HG03469 (cell line): ENCODE measurements at regions not wholly inside any gene's neighbourhood (a gene's known extent, or its start where the extent isn't known, plus 50 kb on each side); places are given as distances from the start of the nearest gene placed in this dataset.
"Not testable (repeated sequence)": the region's sequence is repeated elsewhere in the genome, so short reads cannot be mapped to it uniquely, and the experiment has no call there.

Experiments used
- ATAC-seq: cut with Tn5 transposase; IDR thresholded peaks from one replicate; pipeline ENCODE4 v1.9.1; 2021; ENCODE audit warnings: mild to moderate bottlenecking, moderate library complexity, moderate number of reproducible peaks; ENCODE audit not compliant: unreplicated experiment

DNA sequence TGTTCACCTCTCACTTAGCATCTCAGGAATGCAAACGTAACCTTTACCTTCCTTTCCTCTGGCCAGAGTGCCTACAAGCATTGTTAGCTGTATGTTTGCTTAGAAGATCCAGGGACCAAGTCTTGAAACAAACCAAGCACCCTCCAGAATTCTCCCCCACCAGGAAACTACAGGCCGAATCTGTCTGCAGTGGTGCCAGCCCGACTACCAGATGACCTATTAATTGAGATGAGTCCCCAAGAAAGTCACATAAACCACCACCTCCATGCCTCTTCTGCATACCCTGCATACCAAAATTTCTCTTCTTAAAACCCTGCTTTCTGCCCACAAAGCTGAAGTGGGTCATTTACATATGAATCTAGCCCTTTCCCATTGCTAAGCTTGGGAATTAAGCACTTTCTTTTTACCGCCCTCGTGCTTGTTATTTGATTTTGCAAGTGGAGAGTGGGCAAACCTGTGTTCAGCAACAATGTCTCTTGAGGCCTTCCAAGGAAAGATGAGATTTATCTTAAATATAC lies 1239.1 kb downstream of the CDH12 start:
- ATAC-seq = no peak

DNA sequence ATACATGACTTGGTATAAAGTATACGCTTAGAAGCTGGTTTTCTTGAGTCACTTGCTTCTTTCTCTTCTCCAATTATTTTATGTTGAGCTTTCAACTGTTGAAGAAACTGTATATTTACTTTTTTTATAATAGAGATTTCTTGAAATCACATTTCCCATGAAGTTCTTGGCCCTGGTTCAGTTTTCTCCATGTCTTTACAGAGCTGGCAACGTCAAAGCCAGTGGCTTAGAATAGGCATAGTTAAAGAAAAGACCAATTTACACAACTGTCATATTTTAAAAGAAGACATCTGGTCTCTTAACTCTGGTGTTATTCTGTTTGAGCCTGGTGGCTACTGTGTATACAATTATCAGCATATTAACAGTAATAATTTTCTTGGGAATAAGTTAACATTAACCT lies 1249.3 kb downstream of the CDH12 start:
- no peak for ATAC-seq

DNA sequence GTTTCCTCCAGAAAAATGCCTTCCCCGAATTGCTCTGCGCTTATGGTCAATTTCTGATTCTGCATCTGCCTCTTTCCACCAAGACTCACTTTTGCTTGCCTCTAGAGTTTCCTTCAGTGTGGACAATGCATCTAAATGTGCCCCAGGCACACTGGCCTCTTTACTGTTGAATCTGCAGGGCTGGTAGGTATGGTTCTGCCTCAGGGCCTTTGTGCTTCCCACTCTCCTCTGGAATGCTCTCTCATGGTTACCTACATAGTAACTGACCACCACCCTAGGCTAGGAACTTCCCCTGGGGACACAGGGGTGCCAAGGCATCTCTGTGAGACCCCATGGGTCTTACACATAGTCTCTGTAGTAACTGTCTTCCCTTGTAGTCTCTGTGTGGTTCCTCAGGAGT lies 1258.6 kb downstream of the CDH12 start:
- ATAC-seq = no peak

DNA sequence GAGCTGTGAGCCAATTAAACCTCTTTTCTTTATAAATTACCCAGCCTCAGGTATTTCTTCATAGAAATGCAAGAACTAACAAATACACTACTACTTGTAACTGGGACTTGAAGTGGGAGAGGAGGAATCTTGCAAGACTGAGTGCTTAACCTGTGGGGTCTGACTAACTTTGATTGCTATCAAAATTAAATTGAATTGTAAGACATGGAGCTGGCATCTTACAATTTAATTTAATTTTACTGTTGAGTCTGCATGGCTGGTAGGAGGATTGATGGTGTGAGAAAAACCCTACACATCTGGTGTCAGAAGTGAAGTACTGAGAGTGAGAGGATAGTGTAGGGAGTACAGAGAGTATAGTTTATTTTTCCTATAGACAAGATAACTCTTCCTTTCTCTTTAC lies 1259.9 kb downstream of the CDH12 start:
- ATAC-seq = no peak

DNA sequence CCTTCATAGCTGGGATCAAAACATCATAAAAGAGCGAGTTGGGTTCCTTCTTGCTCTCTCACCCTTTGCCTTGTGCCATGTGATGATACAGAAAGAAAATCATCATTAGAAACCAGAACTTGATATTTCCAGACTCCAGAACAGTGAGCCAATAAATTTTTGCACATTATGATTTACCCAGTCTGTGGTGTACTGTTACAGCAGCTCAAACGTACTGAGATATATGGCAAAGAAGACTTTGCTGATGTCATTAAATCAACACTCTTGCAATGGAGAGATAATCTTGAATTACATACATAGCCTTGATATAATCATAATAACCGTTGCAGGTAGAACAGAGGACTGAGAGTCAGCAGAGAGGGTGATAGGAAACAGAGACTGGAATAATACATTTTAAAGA lies 1271.6 kb downstream of the CDH12 start:
- no peak for ATAC-seq

DNA sequence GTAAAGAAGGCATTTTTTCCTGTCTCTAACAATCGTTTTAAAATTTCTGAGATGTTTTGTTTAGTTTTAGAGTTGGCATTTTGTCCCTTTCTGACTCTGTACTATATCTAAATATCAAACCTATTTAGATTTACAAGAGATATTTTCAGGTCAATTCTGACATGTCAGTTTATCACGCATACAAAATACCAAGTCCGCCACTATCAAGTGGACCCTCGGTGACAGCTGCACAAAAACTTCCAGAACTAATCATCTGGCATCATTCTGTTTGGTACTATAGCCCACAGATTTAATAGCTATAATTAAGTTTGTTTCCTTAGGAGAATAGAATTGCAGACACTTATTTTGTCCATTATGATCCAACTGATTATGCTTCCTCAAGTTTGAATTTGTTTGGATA lies 1278.2 kb downstream of the CDH12 start:
- ATAC-seq = no peak

DNA sequence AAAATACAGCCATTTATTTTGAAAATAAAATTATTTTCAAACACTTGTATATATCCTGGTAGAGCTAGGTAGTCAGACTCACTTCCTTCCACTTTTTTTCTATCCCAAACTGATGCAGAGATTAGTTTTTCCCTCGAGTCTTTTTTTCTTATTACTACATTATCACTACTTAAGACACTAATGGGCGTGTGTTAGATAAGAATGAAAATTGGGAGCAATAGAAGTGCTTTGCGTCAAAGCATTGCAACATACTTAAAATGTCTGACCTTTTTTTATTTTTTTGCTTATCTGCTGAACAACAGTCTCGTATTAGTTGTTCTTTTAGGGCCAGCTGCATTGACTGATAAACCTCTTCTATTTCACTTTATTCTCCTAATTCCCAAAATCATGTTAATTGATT lies 1278.7 kb downstream of the CDH12 start:
- ATAC-seq = no peak

DNA sequence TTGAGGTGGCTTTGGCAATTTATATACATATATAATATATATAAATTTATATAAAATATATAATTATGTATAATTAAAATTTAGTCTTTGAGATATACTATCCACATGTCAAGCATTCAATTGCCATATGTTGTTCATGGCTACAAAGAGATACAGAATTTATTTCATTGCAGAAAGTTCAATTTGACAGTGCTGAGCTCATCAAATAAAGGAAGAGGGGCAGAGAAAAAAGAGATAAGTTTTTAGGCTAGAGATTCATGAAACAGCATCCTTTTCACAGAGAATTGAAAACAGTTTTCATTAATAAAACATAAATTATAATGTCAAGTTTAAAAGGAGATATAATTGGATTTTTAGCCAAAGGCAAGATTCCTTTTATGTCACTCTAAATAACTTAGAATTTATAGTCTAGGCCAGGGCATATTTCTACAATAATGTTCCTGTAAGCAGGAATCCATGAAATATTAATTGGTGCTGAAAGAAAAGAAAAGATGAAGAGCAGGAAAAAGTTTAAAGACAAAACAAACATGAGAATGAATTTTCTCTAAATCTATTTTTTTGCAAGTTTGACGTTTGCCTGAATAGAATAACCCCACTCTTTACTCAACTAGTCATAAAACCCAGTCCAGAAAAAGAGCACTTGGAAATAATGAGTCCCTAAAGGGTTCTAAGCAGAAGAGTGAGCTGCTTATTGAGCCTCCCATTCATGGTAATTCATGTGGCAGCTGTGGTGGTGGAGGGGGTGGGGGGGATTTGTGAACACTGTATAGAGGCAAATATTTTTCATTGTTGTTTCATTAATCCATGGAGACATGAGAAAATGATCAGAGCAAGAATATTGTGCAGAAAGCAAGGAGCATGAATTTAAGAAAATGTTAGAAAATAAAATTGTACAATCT lies 1279.5 kb downstream of the CDH12 start:
- no peak for ATAC-seq

DNA sequence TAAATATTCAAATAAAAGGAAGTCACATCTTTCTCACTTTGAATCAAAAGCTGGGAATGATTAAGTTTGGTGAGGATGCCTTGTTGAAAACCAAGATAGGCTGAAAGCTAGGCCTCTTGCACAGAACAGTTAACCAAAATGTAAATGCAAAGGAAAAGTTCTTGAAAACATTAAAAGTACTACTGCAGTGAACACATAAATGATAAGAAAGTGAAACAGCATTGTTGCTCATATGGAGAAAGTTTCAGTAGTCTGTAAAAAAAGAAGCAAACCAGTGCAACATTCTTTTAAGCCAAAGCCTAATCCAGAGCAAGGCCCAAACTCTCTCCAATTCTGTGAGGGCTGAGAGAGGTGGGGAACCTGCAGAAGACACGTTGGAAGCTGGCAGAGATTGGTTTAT lies 1281.9 kb downstream of the CDH12 start:
- ATAC-seq = not testable (repeated sequence)

DNA sequence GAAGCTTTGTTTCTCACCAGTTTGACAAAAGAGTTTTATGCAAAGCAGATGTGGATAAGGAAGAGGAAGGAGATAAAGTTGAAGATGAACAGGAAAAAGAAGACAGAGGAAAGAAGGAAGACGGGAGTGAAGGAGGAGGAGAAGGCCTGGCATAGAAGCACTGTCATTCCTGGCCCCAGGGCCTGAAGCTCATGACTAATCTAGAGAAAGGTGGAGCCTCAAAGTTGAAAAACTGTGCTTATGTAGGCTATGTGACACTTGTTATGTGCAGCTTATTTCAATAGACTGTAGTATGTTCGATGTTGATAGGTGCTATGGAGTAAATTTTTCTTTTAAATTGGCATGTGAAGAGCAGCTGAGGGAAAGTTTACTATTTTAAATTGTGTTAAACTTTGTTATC lies 1294.0 kb downstream of the CDH12 start:
- ATAC-seq = not testable (repeated sequence)

DNA sequence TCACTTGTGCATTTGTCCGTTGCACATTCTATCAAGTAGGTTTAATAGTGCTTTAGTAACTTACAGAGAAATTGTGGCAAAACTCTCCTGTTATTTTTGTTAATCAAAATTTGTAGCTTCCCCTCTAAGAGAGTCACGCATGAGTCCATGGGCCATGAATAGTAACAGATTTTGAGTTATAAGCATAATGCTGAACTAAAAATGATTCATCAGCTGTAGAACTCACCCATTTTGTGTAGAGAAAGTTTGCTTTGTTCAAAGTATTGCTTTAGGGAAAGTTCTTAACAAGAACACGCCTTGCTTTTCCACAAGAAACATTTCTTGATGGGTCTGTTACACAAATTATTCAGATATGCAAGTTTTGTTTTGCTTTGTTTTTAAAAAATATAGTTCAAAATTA lies 1300.9 kb downstream of the CDH12 start:
- ATAC-seq = not testable (repeated sequence)

DNA sequence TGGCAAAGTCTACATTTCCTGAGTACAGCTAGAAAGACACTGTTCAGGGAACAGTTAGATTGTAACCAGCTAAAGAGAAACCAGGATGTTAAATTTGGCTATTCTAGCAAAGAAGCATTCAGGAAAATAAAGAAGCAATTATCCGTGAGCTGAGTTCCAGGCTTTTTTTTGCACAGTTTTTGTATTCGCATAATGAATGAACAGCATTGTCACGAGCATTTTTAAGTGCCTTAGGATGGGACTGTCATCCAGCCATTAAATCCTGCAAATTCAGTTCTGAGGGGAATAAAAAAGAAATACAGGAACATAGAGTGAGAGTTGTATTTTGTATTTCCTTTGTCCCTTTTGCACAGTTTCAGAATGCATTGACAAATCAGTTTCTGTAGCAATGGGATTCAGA lies 1302.2 kb downstream of the CDH12 start:
- not testable (repeated sequence) for ATAC-seq

DNA sequence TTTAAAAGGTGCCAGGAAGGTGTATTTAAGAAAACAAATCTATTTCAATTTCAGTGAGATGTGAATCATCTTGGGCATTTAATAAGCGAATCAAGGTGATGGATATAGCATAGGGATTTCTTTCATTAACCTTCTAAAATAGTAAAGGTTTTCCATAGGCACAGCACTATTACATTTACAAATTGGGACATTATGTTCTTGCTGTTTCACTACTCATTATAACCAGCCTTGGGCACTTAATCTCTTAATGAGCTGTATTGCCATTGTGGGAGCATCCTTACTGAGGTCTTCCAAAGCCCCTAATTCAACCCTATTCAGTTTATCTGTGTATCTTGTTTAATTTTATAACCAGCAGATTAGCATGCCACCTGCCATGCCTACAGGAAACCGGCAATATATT lies 1305.5 kb downstream of the CDH12 start:
- not testable (repeated sequence) for ATAC-seq

DNA sequence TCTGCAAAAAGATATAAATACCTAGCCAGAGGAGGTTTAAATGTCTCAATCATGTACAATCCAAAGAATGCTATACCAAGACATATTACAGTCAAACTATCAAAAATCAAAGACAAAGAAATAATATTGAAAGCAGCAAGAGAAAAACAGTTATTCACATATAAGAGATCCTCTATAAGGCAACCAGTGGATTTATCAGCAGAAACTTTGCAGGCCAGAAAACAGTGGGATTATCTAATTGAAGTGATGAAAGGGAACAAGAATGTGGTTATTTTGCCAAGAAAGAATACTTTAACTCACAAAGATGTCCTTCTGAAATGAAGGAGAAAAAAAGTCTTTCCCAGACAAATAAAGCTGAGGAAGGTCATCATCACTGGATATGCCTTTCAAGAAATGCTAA lies 1318.0 kb downstream of the CDH12 start:
- ATAC-seq = not testable (repeated sequence)

DNA sequence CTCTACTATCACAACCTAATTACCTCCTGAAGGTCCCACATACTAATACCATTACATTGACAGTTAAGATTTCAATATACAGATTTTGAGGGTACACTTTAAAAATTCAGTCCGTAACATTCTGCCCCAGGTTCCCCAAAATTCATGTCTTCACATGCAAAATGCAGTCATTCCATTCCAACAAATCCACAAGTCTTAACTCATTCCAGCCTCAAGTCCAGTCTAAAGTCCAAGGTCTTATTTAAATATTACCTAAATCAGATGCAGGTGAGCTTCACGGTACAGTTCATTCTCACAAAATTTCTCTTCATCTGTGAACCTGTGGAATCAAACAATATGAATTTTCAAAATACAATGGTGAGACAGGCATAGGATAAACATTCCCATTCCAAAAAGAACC lies 1332.0 kb downstream of the CDH12 start:
- ATAC-seq = not testable (repeated sequence)

DNA sequence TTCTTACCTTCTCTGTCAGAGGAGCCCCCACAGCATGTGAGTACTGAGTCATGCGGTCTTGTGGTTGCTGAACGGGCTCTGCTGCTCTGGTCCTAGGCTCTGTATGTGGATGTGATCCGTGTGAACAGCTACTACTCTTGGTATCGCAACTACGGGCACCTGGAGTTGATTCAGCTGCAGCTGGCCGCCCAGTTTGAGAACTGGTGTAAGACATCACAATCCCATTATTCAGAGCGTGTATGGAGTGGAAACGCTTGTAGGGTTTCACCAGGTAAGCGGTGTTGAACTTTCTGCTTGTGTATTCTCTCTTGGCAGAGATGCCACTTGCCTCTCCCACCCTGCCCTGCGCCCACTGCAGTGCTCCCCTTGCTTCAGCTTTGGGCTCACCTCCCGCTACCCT lies 1356.2 kb downstream of the CDH12 start:
- ATAC-seq = not testable (repeated sequence)

DNA sequence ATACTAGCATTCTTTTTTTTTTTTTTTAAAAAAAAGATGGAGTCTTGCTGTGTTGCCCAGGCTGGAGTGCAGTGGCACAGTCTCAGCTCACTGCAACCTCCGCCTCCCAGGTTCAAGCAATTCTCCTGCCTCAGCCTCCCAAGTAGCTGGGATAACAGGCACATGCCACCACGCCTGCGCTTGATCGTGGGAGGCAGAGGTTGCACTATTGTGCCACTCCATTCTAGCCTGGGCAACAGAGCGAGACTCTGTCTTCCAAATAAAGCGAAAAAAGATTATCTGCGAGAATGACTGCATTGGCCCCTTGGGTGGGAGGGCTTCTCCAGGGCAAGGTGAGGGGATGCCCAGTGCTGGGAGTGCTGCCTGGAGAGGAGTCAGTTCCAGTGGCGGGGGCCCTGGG lies 1357.1 kb downstream of the CDH12 start:
- not testable (repeated sequence) for ATAC-seq

DNA sequence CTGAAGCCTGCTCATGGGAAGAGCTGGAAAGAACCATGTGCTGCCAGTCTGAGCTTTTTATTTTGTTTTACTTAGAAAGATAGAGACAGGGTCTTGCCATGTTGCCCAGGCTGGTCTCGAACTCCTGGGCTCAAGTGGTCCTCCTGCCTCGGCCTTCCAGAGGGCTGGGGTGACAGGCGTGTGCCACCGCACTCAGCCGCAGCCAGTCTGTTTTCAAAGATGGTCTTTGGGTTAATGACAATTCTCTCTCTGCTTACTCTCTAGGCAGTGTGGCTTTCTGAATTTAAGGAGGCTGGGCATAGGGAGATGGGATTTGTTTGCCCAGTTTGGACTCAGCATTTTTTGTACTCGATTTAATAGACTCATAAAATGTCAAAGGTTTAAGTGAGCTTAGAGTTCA lies 1357.9 kb downstream of the CDH12 start:
- ATAC-seq = not testable (repeated sequence)

DNA sequence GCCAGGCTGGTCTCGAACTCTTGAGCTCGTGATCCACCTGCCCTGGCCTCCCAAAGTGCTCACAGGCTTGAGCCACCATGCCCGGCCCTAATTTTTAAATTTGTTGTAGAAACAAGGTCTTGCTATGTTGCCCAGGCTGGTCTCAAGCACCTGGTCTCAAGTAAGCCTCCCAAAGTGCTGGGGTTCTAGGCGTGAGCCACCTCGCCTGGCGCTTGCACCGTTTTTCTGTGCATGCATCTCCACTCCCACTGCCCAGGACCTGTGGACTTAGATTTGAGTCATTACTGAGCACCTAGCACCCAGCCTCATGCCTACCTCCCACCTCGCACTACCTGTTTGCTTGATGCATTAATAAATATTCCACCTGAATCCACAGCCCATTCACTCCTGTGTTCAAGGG lies 1359.1 kb downstream of the CDH12 start:
- not testable (repeated sequence) for ATAC-seq

DNA sequence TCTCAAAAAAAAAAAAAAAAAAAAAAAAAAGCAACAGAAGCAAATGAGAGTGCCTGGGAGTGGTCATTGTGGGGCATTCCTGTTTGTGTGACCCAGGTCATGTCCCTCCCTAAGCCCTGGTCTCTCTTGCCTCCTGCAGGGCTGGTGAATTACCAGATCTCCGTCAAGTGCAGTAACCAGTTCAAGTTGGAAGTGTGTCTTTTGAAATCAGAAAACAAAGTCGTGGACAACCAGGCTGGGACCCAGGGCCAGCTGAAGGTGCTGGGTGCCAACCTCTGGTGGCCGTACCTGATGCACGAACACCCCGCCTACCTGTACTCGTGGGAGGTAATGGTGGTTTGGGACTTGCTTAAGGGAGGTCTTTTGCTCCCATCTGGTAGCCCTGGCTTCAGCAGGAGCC lies 1362.0 kb downstream of the CDH12 start:
- ATAC-seq = not testable (repeated sequence)

DNA sequence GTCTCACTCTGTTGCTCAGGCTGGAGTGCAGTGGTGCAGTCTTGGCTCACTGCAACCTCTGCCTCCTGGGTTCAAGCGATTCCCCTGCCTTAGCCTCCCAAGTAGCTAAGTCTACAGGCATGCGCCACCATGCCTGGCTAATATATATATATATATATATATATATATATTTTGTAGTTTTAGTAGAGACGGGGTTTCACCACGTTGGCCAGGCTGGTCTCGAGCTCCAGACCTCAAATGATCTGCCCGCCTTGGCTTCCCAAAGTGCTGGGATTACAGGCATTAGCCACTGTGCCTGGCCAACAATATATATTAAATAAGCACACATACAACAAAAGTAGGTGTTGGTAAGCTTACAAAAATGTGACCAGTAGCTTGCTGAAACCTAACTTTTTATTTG lies 1364.3 kb downstream of the CDH12 start:
- ATAC-seq = not testable (repeated sequence)

DNA sequence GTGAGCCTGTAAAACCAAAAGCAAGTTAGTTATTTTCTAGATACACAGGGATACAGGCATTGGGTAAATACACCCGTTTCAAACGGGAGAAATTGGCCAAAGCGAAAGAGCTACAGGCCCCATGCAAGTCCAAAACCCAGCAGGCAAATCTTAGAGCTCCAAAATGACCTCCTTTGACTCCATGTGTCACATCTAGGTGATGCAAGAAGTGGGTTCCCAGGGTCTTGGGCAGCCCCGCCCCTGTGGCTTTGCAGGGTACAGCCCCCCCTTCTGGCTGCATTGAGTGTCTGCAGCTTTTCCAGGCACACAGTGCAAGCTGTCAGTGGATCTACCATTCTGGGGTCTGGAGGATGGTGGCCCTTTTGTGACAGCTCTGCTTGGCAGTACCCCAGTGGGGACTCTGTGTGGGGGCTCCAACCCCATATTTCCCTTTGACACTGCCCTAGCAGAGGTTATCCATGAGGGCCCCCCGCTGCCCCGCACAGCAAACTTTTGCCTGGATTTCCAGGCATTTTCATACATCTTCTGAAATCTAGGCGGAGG lies 1367.6 kb downstream of the CDH12 start:
- not testable (repeated sequence) for ATAC-seq
